Stimulated activated naive CD4-positive, alpha-beta T cell treated with Interleukin-2 at 50 U/mL for 16 hours (primary cell): ENCODE measurements at regions not wholly inside any gene's neighbourhood (a gene's known extent, or its start where the extent isn't known, plus 50 kb on each side); places are given as distances from the start of the nearest gene placed in this dataset.

Experiments
- DNase-seq: peaks from one replicate; lab custom pipeline; 2025; lab: John Stamatoyannopoulos, UW

- no peak for DNase-seq
Observed at GRCh38 chr12:75974323-75975187, 57.0 kb downstream of the PHLDA1 start.

DNA sequence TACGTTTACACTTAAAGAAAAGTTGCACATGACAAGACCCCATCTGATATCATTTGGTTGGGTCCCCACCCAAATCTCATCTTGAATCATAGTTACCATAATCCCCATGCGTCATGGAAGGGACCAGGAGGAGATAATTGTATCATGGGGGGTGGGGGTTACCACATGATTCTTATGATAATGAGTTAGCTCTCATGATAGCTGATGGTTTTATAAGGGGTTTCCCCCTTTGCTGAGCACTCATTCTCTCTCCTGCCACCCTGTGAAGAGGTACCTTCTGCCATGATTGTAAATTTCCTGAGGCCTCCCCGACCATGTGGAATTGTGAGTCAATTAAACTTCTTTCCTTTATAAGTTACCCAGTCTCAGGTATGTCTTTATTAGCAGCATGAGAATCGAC lies 60.3 kb downstream of the PHLDA1 start:
- DNase-seq, result no peak

DNA sequence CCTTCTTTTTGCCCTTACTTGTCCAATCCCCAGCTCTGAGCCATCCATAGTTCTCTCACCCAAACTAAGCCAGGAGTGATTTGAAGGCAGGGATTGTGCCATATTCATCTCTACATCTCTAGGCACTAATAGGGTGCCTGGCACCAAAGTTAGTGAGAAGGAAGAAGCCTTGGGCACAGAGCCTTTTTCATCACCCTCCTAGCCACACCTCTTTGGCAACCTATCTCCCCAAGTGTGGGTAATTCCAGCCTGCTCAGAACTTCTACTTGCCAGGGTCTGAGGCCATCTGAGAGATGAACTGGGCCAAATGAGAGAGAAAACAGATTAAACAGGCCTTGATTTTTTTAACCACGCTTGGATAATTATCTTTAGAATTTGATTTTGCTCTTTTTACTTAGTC lies 61.3 kb downstream of the PHLDA1 start:
- no peak for DNase-seq

GRCh38 chr12:75969768-75970167 lies 61.8 kb downstream of the PHLDA1 start:
- no peak for DNase-seq

DNA sequence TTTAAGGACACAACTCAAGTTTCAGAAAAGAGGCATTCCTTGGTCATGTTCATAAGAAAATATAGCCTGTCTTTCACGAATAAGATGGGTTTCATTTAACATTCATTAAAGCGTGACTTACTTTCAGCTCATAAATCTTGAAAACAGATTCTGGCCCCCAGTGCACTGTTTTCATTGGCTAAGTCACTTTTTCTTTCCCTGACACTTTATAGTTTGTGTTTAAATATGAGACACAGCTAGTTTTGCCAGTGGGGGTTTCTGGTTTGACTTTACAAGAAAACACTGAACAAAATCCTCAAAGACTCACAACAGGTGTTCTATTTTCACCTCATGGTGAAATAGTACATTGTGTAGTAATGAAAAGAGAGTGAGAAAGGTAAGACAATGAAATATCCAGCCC lies 65.9 kb downstream of the PHLDA1 start:
- DNase-seq, result no peak

DNA sequence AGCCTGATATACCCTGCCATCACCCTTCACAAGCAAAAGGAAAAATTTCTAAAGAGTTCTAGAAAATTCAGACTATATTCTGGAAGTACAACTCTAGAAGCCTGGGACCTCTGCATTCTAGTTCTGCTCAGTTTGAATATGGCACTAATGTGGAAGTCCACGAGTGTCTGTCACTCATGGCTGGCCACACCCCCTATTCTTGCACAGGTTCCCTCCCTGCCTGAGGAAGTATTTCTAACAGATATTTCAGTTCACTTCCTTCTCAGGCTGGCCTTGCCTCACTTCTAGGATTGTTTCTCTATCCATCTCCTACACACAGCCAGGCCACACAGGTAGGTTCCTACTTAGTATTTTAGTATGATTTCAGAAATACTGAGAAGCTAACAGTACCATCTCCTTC lies 67.4 kb downstream of the PHLDA1 start:
- DNase-seq, result no peak

GRCh38 chr12:75961878-75962277 lies 69.7 kb downstream of the PHLDA1 start:
- DNase-seq, result no peak

DNA sequence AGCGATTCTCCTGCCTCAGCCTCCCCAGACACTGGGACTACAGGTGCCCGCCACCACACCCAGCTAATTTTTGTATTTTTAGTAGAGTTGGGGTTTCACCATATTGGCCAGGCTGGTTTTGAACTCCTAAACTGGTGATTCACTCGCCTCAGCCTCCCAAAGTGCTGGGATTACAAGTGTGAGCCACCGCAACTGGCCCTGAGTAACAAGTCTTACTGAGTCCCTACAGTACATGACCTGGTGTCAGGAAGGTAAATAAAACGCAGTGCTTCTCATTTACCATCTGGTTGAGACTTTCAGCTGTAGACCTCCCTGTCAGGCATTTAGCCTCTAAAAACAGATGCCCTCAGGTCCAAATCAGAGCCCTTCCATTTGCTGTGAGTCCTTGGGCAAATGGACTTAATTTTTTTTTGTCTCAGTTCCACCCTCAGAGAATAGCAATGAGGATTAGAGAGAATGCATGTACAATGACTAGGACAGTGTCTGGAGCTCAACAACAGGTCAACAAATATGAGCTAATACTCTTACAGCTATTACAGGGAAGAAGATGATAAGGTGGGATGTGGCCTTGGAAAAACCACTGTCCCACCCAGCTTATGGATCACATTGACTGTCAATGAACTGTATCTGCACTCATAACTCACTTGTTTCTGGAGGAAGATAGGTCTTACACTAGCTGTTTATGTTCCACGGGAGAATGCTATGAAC lies 70.5 kb downstream of the PHLDA1 start:
- DNase-seq, result no peak

DNA sequence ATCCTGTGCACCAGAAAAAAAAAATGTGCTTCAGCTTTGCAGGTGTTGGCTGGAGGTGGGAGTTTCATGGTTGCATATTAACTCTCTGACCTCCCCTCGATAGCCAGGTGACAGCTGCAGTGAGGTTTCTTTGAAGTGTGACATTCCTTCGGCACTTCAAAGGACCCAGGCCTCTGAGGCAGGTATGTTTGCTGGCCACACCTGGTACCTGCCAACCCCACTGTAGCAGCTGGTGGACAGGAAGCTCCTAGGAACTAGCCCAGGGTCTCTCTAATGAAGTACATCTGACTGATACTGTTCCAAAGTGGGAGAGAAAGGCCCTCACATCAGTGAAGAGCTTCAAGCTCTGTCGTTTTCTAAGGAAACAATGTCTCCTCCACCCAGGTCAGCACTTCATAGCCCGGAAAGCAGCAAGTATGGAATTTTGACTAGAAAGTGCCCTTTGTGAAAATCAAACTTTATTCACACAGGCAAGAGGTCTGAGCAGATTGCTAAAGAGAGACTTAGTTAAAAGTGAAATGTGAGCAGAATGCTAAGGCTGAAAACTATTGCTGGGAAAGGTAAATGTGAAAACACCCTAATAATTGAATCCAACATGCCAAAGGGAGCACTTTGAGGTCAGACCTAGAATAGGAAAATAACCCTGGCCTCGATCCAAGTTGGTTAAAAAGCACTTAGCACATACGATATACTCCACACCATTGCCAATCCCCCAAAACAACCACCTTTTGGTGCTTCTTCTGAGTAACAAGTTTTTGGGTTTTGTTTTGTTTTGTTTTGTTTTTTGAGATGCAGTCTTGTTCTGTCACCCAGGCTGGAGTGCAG lies 71.3 kb downstream of the PHLDA1 start:
- DNase-seq, result no peak

GRCh38 chr12:75959506-75959905 lies 72.1 kb downstream of the PHLDA1 start:
- DNase-seq, result no peak

GRCh38 chr12:75959060-75959459 lies 72.5 kb downstream of the PHLDA1 start:
- no peak for DNase-seq

GRCh38 chr12:75955251-75955650 lies 76.3 kb downstream of the PHLDA1 start:
- no peak for DNase-seq

GRCh38 chr12:75954749-75955148 lies 76.8 kb downstream of the PHLDA1 start:
- no peak for DNase-seq

DNA sequence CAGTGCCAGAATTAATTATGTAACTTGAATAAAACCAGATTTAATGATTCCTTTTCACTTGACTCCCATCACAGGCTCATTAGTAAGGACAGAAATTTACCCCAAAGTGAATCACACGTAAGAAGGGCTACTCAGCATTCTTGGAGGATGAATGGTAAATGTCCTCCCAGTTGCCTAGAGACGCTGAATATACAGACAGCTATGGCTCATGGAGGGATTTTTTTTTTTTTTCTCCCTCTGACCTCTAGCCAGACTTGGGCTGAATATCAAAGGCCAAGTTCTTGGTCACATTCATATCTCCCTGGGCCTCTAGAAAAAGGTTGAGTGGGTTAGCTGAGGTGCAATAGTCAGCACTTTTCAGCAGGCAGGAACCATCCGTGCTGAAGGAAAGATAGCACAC lies 77.5 kb downstream of the PHLDA1 start:
- DNase-seq, result no peak

DNA sequence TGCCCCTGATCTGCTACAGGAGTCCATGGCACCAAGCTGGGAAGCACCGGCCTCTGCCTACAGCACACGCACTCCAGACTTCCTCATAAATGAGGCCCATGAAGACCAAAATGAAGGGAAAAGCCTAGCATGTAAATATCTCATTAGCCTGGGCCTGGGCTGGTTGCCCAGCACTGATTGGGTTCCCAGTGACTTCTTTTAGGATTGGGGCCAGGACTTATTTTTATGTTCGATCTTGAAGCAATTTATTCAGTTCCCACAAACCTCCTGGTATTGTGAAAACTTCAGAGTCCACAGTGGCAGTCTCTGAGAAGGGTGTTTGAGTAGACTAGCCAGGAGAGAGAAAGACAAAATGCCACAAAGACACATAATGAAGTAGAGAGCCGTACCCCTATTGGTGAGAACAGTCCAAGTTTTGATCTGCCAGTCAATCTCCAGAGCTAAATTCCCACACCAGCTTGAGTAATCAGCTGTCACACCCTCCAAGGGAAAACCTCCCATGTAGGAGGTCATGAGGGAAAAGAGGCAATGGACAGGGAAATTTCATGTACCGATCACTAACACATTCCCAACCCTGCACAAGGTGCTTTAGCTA lies 78.2 kb downstream of the PHLDA1 start:
- DNase-seq, result no peak

- DNase-seq, result no peak
Observed at GRCh38 chr12:75951399-75952278, 79.9 kb downstream of the PHLDA1 start.

DNA sequence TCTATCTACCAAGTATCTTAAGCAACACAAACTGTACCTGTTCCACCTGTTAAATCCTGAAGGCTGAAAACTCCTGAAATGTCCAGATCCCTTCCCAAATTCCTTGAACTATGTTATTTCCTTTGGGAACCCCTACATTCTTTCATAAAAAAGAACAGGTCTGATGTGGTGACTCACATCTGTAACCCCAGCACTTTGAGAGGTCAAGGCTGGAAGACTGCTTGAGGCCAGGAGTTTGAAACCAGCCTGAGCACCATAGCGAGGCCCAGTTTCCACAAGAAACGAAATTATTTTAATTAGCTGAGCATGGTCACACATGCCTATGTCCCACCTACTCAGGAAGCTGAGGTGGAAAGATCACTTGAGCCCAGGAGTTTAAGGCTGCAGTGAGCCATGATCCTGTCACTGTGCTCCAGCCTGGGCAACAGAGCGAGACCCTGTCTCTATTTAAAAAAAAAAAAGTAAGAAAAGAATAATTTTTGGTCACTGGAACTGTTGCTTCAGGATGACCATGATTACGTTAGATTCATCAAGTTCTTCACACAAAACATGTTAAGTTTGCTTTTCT lies 84.3 kb downstream of the PHLDA1 start:
- DNase-seq, result no peak

GRCh38 chr12:75945581-75945980 lies 86.0 kb downstream of the PHLDA1 start:
- no peak for DNase-seq

- no peak for DNase-seq
Observed at GRCh38 chr12:75944905-75945432, 86.6 kb downstream of the PHLDA1 start.

GRCh38 chr12:75944097-75944904 lies 87.3 kb downstream of the PHLDA1 start:
- peak; percentile 22 for DNase-seq
